Nephron progenitor cell (in vitro differentiated cells): ENCODE measurements at regions not wholly inside any gene's neighbourhood (a gene's known extent, or its start where the extent isn't known, plus 50 kb on each side); places are given as distances from the start of the nearest gene placed in this dataset.

Experiments
- DNase-seq: peaks from one replicate; pipeline ENCODE4 v3.0.0; 2021
- H3K27ac Mint-ChIP-seq: 2 replicates; pipeline ENCODE4 v1.8.0; 2021; ENCODE audit warnings: mild to moderate bottlenecking, moderate library complexity, mixed read lengths
- H3K27me3 Mint-ChIP-seq: 2 replicates; pipeline ENCODE4 v1.8.0; 2021; ENCODE audit warnings: mild to moderate bottlenecking, low read depth, mixed read lengths; ENCODE audit not compliant: poor library complexity
- H3K36me3 Mint-ChIP-seq: 2 replicates; pipeline ENCODE4 v1.8.0; 2021; ENCODE audit warnings: low read depth, mixed read lengths
- H3K4me1 Mint-ChIP-seq: 2 replicates; pipeline ENCODE4 v1.8.0; 2021; ENCODE audit warnings: mixed read lengths
- H3K4me3 Mint-ChIP-seq: 2 replicates; pipeline ENCODE4 v1.8.0; 2021; ENCODE audit warnings: mild to moderate bottlenecking, moderate library complexity, mixed read lengths
- H3K9me3 Mint-ChIP-seq: 2 replicates; pipeline ENCODE4 v1.8.0; 2021; ENCODE audit warnings: mild to moderate bottlenecking, moderate library complexity, mixed read lengths
- CTCF ChIP-seq: fragments of 200-600 bp; sonication (generic); IDR thresholded peaks from 2 replicates; pipeline ENCODE4 v1.5.0; 2021; ENCODE audit warnings: antibody characterized with exemption

- no peak for DNase-seq
- Mint-ChIP-seq H3K27ac (peak overlapping the region; percentile 97), H3K9me3 (peaks cover 40% of the 10 kb centered on the region), H3K36me3 (peaks cover 25% of the 10 kb centered on the region), H3K4me1 (peaks cover 64% of the 10 kb centered on the region), H3K4me3 (no peak overlapping the region), H3K27me3 (no peaks in the 10 kb centered on the region)
- no peak for TF ChIP-seq CTCF
Measured at GRCh38 chr10:35889226-35889625, 247.1 kb upstream of the FZD8 start.

- Mint-ChIP-seq H3K4me1 (peaks cover 70% of the 10 kb centered on the region), H3K27me3 (no peaks in the 10 kb centered on the region), H3K36me3 (peaks cover 20% of the 10 kb centered on the region), H3K4me3 (no peak overlapping the region), H3K27ac (no peak overlapping the region), H3K9me3 (peaks cover 32% of the 10 kb centered on the region)
- no peak for DNase-seq
- no peak for TF ChIP-seq CTCF
Measured at GRCh38 chr10:35888400-35888799, 246.3 kb upstream of the FZD8 start.

- H3K27ac Mint-ChIP-seq = no peak overlapping the region
- H3K4me3 Mint-ChIP-seq = no peak overlapping the region
- no peak for DNase-seq
- no peak for TF ChIP-seq CTCF
- peaks cover under 1% of the 10 kb centered on the region for H3K27me3 Mint-ChIP-seq
- H3K36me3 Mint-ChIP-seq = peaks cover 20% of the 10 kb centered on the region
- H3K4me1 Mint-ChIP-seq = peaks cover 72% of the 10 kb centered on the region
- peaks cover 29% of the 10 kb centered on the region for H3K9me3 Mint-ChIP-seq
Measured at GRCh38 chr10:35887685-35888084, 245.6 kb upstream of the FZD8 start.

- Mint-ChIP-seq H3K9me3 (peaks cover 29% of the 10 kb centered on the region), H3K27me3 (peaks cover 11% of the 10 kb centered on the region), H3K27ac (no peak overlapping the region), H3K4me3 (no peak overlapping the region), H3K36me3 (peaks cover 20% of the 10 kb centered on the region), H3K4me1 (peaks cover 54% of the 10 kb centered on the region)
- DNase-seq = no peak
- TF ChIP-seq CTCF = no peak
Measured at GRCh38 chr10:35885076-35885475, 243.0 kb upstream of the FZD8 start.

GRCh38 chr10:35884657-35885071, 242.6 kb upstream of the FZD8 start:
- no peak for TF ChIP-seq CTCF
- Mint-ChIP-seq H3K4me1 (peaks cover 50% of the 10 kb centered on the region), H3K27ac (no peak overlapping the region), H3K4me3 (no peak overlapping the region), H3K36me3 (peaks cover 20% of the 10 kb centered on the region), H3K27me3 (peaks cover 11% of the 10 kb centered on the region), H3K9me3 (peaks cover 25% of the 10 kb centered on the region)
- DNase-seq = no peak

- Mint-ChIP-seq H3K4me3 (no peak overlapping the region), H3K9me3 (peaks cover 7% of the 10 kb centered on the region), H3K27ac (no peak overlapping the region), H3K36me3 (peaks cover 8% of the 10 kb centered on the region), H3K4me1 (peaks cover 33% of the 10 kb centered on the region), H3K27me3 (peaks cover 11% of the 10 kb centered on the region)
- no peak for TF ChIP-seq CTCF
- peak; percentile 15 for DNase-seq
Measured at GRCh38 chr10:35882422-35883150, 240.5 kb upstream of the FZD8 start.
